HCT116 (cell line): ENCODE measurements at regions not wholly inside any gene's neighbourhood (a gene's known extent, or its start where the extent isn't known, plus 50 kb on each side); places are given as distances from the start of the nearest gene placed in this dataset.
"Not testable (repeated sequence)": the region's sequence is repeated elsewhere in the genome, so short reads cannot be mapped to it uniquely, and the experiment has no call there.

Experiments
- CTCF ChIP-seq, 3 experiments: fragments of 200-600 bp in 1 of 3; sonication (generic) in 1 of 3; IDR thresholded peaks in 2 of 3; conservative IDR thresholded peaks in 1 of 3; 2 replicates each; pipeline ENCODE4 v1.5.1; 2012 to 2017; ENCODE audit warnings: low read depth in 2 of 3, low read length in 2 of 3, antibody characterized with exemption in 1 of 3, borderline replicate concordance in 1 of 3, control low read depth in 1 of 3, mild to moderate bottlenecking in 1 of 3, mixed read lengths in 1 of 3, mixed run types in 1 of 3, moderate library complexity in 1 of 3; ENCODE audit not compliant: insufficient read depth in 1 of 3
- EZH2 ChIP-seq: fragments of 200-600 bp; sonication (generic); IDR thresholded peaks from 2 replicates; pipeline ENCODE4 v1.6.1; 2017; ENCODE audit warnings: antibody characterized with exemption, mixed run types
- POLR2A ChIP-seq: IDR thresholded peaks from 2 replicates; pipeline ENCODE4 v1.7.0; 2011; ENCODE audit warnings: borderline replicate concordance; ENCODE audit not compliant: insufficient read depth, insufficient read length; ENCODE audit errors: extremely low read depth
- REST ChIP-seq: IDR thresholded peaks from 2 replicates; pipeline ENCODE4 v1.6.1; 2012; ENCODE audit warnings: low read depth
- ZBTB33 ChIP-seq: IDR thresholded peaks from 2 replicates; pipeline ENCODE4 v1.6.1; 2011; ENCODE audit warnings: mild to moderate bottlenecking, low read length, moderate library complexity; ENCODE audit not compliant: insufficient replicate concordance; ENCODE audit errors: extremely low read depth

GRCh38 chr2:237005341-237005740 lies 80.3 kb upstream of the COPS8 start:
- not testable (repeated sequence) for TF ChIP-seq CTCF (IDR thresholded peaks at IDR 0.05 in 2 of 3, conservative IDR thresholded peaks at IDR 0.05 in 1 of 3; ENCODE audit: borderline replicate concordance in 1 of 3, insufficient read depth in 1 of 3, low read depth in 2 of 3, low read length in 2 of 3); REST; POLR2A; EZH2; ZBTB33
